LNCaP clone FGC (cell line): ENCODE measurements at regions not wholly inside any gene's neighbourhood (a gene's known extent, or its start where the extent isn't known, plus 50 kb on each side); places are given as distances from the start of the nearest gene placed in this dataset.

Source experiments
- DNase-seq: peaks from one replicate; pipeline ENCODE4 v3.0.0-alpha.2; 2011; ENCODE audit warnings: low read depth
- H3K4me3 ChIP-seq: 2 replicates; pipeline ENCODE4 v1.5.1; 2011; ENCODE audit warnings: mild to moderate bottlenecking, low read depth, low read length, control low read depth
- TF ChIP-seq, protein P1 (sequence below): IDR thresholded peaks from 2 replicates; pipeline ENCODE4 v1.5.1; 2012; ENCODE audit warnings: mild to moderate bottlenecking; ENCODE audit not compliant: control insufficient read depth, insufficient read depth; ENCODE audit errors: extremely low read depth

DNA sequence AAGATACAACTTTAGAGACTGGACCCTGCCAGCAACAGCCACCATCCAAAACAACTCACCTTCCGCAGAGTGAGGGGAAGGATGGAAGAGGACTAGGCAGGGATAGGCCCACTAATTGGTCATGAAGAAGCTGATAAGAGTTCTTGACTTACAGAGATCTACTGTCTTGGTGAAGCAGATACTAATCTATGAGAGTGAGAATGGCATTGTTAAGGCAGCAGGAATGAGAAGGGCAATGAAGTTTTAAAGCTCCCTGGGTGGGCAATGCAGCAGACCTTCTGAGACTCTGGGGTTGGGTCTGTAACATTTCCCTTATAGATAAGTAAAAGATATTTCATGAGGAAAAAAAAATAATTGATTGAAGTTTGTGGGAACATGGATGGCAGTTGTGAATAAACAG is 63.7 kb downstream of the KLF12 start:
- TF ChIP-seq, protein P1, sequence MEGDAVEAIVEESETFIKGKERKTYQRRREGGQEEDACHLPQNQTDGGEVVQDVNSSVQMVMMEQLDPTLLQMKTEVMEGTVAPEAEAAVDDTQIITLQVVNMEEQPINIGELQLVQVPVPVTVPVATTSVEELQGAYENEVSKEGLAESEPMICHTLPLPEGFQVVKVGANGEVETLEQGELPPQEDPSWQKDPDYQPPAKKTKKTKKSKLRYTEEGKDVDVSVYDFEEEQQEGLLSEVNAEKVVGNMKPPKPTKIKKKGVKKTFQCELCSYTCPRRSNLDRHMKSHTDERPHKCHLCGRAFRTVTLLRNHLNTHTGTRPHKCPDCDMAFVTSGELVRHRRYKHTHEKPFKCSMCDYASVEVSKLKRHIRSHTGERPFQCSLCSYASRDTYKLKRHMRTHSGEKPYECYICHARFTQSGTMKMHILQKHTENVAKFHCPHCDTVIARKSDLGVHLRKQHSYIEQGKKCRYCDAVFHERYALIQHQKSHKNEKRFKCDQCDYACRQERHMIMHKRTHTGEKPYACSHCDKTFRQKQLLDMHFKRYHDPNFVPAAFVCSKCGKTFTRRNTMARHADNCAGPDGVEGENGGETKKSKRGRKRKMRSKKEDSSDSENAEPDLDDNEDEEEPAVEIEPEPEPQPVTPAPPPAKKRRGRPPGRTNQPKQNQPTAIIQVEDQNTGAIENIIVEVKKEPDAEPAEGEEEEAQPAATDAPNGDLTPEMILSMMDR = no peak
- DNase-seq = no peak
- no peak overlapping the region for H3K4me3 ChIP-seq

DNA sequence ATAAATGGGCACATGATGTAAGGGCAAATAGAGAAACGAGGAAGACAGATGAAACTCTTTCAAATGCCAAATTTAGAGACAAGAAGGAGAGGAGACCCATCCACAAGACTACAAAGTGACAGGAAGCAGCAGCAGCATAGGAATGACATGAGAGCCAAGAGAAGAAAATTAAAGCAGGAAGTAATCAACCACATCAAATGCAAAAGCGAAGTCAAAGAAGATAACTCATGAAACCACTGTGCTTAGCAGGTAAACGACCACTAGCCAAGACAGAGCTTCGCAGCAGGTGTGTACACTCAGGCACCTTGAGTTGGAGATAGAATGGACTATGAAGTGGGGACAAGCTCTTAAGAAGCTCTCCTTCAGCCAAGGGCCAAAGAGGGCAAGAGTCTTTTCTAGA is 64.1 kb downstream of the KLF12 start:
- H3K4me3 ChIP-seq = no peak overlapping the region
- TF ChIP-seq, protein P1 = no peak
- DNase-seq = no peak

DNA sequence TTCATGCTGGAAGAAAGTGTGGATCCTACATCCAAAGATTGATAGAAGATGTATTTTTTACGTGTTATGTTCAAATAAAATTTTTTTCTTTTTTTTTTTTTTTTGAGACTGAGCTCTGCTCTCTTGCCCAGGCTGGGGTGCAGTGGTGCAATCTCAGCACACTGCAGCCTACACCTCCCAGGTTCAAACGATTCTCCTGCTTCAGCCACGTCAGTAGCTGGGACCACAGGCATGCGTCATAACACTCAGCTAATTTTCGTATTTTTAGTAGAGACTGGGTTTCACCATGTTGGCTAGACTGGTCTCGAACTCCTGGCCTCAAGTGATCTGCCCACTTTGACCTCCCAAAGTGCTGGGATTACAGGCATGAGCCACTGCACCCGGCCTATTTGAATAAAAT is 65.7 kb downstream of the KLF12 start:
- no peak overlapping the region for H3K4me3 ChIP-seq
- no peak for DNase-seq
- TF ChIP-seq, protein P1 = no peak

DNA sequence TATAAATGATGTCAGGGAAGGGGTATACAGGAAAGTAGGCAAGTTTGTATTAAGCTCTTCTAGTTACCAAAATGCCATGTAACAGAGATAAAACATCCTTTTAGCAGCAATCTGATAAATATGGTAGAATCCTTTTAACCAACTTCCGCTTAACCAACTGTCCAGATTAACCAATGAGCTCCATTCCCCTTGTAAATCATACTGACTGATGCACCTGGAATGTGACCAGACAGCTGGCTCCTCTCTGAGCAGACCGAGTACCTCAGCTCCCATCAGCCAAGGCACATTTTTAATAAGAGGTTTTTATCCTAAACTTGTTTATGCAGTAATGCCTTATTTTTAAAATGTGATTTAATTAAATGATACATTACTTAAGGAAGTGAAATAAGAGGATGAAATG is 66.4 kb downstream of the KLF12 start:
- no peak overlapping the region for H3K4me3 ChIP-seq
- TF ChIP-seq, protein P1 = no peak
- no peak for DNase-seq

DNA sequence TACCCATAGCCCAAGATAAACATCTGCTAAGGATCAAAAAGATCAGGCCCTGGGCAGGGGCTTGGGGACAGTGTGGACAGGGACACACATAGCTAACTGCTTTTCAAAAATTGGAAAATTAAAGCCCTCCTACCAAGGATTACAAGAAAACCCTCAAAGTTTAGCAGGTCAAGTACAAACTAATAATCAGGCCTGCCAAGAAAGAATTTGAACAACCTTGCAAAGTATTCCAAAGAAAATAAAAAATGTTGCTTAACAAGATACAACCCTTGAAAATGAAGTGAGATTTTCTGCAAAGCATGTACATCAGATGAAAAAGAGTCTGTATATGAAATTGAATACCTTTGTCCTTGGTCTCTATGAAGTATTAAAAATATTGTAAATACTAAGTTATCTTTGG is 67.3 kb downstream of the KLF12 start:
- TF ChIP-seq, protein P1 = no peak
- no peak for DNase-seq
- H3K4me3 ChIP-seq = no peak overlapping the region

DNA sequence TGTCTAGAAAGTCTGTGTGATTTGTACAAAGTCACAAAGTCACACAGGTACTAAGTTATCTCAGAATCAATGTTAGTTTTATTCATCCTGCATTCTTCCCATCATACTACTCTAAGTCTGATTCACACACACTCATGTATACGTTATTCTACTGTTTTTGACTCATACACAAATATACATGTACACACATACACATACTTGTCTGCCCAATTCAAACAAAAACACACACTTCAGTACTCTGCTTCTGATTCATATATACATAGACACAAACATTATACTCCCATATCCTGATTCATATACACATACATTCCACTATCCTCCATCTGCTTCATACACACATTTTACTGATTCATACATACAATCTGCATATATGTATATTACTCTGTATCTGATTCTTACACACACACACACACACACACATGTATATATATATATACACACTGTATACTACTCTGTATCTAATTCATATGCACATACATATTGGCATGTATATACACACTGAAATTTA is 69.3 kb downstream of the KLF12 start:
- TF ChIP-seq, protein P1 = no peak
- H3K4me3 ChIP-seq = no peak overlapping the region
- no peak for DNase-seq

DNA sequence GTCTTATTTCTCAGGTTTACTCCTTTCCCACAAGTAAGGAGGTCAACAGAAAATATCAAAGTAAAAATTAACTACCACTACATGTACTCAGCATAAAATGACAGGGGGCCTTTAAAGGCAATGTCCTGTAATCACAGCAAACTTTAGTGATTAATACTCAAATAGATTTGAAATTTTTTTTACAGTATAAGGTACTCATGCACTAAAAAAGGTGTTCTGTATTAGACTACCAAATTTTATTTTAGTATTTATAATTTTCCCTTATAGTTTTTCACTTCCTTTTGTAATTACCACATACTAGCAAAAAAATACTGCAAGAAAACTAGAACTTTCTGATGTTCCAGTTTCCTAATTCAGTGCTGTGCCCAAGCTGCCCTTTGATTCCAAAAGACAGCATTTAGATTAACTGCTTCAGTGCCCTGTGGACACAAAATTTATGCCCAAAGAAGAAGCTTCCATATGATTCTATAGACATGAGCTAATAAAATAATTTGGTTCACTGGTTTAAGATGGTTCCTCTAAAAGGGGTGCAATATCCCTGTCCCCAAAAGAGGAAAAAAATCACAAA is 70.6 kb downstream of the KLF12 start:
- no peak for DNase-seq
- TF ChIP-seq, protein P1 = no peak
- no peak overlapping the region for H3K4me3 ChIP-seq
